HG03135 (cell line): ENCODE measurements at regions not wholly inside any gene's neighbourhood (a gene's known extent, or its start where the extent isn't known, plus 50 kb on each side); places are given as distances from the start of the nearest gene placed in this dataset.

Experiments
- ATAC-seq: cut with Tn5 transposase; IDR thresholded peaks from one replicate; pipeline ENCODE4 v1.9.1; 2021; ENCODE audit warnings: mild to moderate bottlenecking, moderate library complexity; ENCODE audit not compliant: unreplicated experiment

DNA sequence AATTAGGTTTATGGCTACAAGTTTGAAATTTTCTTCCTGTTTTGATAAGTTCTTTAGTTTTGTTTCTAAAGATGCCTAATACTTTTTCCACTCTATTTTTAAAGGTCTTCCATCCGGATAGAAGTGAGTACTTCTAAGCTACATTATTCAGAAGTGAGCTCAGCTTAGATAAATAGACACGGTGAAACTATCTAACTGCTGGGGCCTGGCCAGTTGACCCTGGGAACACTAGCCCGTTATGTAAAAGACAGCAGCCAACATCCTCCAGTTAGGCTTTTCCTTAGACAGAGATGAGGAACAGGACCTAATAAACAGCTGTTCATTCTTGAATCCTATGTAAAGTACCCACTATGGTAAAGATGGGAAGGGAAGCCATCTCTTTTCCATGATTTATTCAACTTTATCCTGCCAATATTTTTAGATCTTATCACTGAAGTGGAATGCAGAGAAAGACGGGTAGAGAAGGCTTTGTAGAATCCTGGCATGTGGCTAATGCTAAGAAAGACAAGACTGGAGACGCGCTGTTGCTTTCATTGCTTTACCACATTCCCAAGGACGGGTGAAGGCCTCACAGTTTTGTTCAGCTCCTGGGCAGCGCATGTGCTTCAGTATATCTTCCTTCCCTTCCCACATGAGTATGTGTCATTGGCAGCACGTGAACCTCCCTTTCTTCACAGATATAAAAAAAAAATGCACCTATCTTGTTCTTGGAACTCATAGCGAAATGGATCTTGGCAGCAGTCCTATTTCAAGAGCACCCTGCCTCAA lies 340.0 kb upstream of the MEOX2 start:
- ATAC-seq: no peak

- no peak for ATAC-seq
These were observed 339.2 kb upstream of the MEOX2 start for GRCh38 chr7:16025696-16026095.

DNA sequence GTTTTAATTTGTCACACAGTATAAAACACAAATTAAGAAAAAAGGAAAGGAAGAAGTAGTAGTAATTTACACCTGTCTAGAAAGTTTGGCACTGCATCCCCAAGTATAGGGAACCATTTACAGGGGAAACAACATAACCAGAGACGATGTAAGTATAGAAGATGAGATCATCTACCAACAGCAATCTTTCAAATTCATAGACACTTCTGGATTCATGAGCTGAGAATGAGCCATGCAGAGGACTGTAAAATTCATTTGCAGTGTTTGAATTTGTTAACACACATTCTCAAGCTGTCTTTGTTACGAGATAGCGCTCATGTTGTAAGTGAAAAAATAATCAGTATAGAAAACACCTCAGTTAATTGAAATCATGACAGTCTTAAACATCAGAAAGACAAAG lies 337.0 kb upstream of the MEOX2 start:
- no peak for ATAC-seq

DNA sequence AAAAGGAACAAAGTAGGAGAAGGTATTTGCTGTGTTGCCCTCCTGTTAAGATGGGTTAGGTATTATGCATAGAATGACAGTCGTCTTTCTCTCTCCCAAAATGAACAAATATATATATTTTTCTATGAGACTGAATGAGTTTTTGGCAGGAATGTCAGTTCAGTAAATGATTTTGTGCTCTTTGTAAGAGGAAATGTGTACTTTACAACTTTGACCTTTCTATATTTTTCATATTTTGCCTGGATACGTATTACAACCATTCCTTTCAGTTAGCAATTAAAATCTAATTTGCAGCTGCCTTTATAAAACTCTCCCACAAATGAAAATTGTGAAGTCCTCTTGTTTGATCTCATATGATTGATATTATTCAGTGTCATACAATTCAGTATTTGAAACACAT lies 336.6 kb upstream of the MEOX2 start:
- no peak for ATAC-seq

- no peak for ATAC-seq
These were observed 335.4 kb upstream of the MEOX2 start for GRCh38 chr7:16021851-16022250.

- ATAC-seq: no peak
These were observed 329.5 kb upstream of the MEOX2 start for GRCh38 chr7:16015981-16016380.

- no peak for ATAC-seq
These were observed 327.5 kb upstream of the MEOX2 start for GRCh38 chr7:16014031-16014430.

GRCh38 chr7:16007911-16008310 lies 321.4 kb upstream of the MEOX2 start:
- no peak for ATAC-seq

- ATAC-seq: no peak
These were observed 318.2 kb upstream of the MEOX2 start for GRCh38 chr7:16004702-16005101.

GRCh38 chr7:16001477-16001876 lies 315.0 kb upstream of the MEOX2 start:
- ATAC-seq: no peak

DNA sequence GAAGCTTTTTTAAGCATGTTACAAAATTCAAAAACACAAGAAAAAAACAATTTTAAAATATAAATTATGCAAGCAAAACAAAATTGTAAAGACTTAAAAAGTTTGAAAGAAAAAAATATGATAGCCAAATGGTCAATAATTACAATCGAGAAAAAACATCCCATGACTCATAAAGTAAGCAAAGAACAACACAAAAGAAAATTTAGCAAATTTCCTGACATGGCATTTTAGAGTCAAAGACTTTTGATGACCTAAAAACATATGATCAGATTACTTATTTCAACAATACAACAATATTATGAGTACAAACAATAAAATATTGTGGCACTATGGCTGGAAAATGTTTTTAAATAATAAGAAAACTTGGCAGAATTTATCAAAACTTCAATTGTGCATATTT lies 312.1 kb upstream of the MEOX2 start:
- ATAC-seq: no peak

DNA sequence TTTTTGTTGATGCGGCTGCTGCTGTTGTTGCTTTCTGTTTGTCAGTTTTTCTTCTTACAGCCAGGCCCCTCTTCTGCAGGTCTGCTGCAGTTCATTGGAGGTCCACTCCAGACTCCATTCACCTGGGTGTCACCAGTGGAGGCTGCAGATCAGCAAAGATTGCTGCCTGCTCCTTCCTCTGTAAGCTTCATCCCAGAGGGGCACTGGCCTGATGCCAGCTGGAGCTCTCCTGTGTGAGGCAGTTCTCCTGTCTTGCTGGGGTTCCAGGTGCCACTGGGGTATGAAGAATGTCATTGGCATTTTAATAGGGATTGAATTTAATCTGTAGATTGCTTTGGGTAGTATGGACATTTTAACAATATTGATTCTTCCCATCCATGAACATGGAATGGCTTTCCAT lies 308.5 kb upstream of the MEOX2 start:
- ATAC-seq: no peak

DNA sequence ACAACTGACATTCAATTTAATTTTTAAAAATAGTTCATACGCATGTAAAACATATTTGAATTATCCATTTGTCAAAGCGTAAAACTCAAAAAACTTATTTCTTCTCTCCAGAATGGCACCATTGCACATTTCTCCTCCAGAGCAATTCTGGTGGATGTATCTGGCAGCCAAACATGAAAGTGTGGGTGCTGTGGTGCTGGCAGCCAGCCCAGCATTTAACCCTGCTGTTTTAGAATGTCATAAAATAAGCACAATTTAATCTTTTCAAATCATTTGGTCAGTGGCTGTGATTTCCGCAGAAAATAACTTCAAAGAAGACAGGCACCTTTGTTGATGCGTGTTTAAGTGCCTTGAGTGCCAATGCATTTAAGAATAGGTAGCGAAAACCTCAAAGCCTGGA lies 302.7 kb upstream of the MEOX2 start:
- ATAC-seq: no peak

DNA sequence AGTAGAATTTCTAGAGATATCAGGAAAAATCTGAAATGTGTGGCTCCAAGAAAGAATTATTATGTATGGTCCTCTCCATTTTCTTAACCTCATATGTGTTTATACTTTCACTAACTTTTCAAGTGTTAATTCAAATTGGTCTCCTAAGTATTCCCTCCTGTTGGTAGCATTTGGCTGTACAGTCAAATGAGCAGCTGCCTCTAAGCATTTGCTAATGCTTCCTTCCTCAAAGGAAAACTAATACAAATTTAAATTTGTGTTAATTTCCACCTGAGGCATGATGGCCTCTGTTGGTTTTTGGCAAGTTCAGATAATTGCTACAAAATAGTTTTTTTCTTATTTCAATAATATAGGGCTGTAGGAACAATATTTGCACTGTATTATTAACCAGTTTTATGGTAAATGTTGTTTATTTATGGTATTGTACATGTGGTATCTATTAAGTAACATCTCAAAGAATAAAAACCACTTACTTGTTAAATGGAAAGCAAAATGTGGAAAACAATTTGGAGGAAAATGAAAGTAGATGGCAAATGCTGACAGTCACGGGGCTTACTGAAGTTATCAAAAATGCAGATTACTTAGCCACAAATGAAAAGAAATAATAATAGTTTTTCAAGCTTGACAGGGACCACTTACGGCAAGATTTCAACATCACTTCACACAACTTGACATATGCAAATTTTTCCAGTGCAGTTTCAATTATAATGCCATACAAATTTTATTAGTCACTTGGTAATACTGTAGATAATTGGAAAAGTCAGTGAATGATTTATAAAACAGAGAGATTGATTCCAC lies 299.3 kb upstream of the MEOX2 start:
- ATAC-seq: no peak

DNA sequence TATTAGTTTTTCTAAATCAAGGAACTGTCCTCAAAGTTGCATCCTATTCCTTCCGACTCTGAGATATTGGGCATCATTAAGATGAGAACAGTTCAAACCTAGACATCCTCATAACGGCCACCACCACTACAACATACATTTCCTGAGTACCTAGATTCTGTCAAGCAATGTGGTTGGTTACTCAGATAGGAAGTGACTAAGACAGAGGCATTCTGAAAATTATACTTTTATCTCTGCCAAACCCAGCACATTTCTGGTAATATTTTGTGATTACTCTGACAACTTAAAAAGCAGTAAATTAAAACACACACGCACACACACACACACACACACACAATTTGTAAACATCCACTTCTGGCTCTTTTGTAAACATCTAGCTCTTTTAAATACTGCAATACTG lies 291.2 kb upstream of the MEOX2 start:
- ATAC-seq: no peak

GRCh38 chr7:15972862-15973275 lies 286.4 kb upstream of the MEOX2 start:
- no peak for ATAC-seq

DNA sequence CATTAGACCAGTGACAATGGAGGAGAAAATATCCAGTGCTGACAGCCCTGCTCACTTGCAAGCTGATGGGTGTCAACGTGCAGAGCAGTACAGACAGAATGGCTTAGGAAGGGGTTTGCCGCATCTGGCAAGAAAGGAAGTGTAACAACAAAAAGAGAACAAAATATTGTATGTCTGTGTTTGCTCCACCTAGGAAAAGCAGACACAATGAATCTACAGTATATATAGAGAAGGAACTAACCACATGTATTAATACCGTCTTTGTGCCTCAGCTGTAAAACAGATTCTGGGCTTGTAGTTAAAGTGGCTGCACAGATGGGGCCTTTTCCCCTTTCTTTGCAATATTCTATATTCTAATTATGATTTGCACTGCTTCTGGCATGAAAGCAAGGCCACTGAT lies 281.1 kb upstream of the MEOX2 start:
- ATAC-seq: no peak

DNA sequence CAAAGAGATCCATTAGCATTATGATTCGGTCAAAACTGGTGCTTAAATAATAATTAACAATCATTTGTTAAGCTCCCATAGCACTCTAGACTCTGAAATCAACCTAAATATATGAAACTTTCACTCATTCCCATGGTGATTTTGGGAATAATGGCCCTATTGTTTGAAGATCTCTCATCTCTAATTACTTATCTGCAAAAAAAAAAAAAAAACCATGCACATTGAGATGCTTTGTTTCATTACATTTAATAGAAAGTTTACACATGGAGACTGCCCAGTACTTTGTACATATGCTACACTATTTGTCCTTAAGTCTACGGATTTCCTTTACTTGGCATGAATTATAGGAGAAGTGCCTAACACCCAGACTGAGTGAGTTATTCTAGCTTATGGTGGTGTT lies 280.6 kb upstream of the MEOX2 start:
- no peak for ATAC-seq

DNA sequence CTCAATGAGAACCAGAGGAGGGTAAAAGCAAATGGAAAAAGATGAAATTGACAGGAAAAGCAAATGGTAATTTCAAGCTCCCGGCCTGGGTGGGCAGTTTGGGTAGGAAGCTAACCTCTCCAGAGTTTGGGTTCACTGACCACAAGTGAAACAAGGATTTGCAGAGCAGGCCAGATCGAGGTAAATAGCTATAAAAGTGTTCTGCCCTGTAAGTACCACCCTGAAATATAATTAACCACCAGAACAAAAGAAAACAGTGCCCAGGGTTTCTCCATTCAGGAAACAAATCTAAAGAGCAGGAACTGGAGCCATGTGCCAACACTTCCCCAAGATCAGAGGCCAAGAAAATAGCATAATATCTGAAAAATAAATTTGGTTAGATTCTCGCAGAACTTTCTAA lies 276.7 kb upstream of the MEOX2 start:
- ATAC-seq: no peak

- ATAC-seq: no peak
These were observed 268.3 kb upstream of the MEOX2 start for GRCh38 chr7:15954671-15955354.

GRCh38 chr7:15950299-15950698 lies 263.8 kb upstream of the MEOX2 start:
- no peak for ATAC-seq

- ATAC-seq: no peak
These were observed 261.3 kb upstream of the MEOX2 start for GRCh38 chr7:15947754-15948153.
